PC-3 (cell line): ENCODE measurements at regions not wholly inside any gene's neighbourhood (a gene's known extent, or its start where the extent isn't known, plus 50 kb on each side); places are given as distances from the start of the nearest gene placed in this dataset.

ENCODE experiments used
- ATAC-seq: fragments of 200-7000 bp; cut with Tn5 transposase; 2 replicates; pipeline ENCODE4 v1.9.1; 2020; ENCODE audit warnings: mild to moderate bottlenecking, moderate library complexity
- BruUV-seq: library from RNA; stranded (reverse); fragments of 400-500 nt; replicated peaks from 2 replicates; lab custom pipeline; 2021; lab: Mats Ljungman, UMichigan
- CTCF ChIA-PET: fragments of 300-600 bp; sonication (Branson Sonifier 250); formaldehyde crosslinking; loops from one replicate; lab custom pipeline; 2022; ENCODE audit warnings: antibody characterized with exemption; lab: Charles Lee
- POLR2A ChIA-PET: fragments of 300-600 bp; sonication (Branson Sonifier 250); formaldehyde crosslinking; loops from one replicate; lab custom pipeline; 2022; ENCODE audit warnings: antibody characterized with exemption; ENCODE audit not compliant: unreplicated experiment; lab: Charles Lee
- DNase-seq: peaks from one replicate; pipeline ENCODE4 v3.0.0-alpha.2; 2015
- H2AFZ ChIP-seq: fragments of 300-600 bp; sonication (generic); 2 replicates; pipeline ENCODE4 v1.6.0; 2016; ENCODE audit warnings: antibody characterized with exemption, low read length
- H3F3A ChIP-seq: fragments of 300-600 bp; sonication (generic); one replicate; pipeline ENCODE4 v1.6.0; 2017; ENCODE audit warnings: antibody characterized with exemption, low read length, control low read depth, mild to moderate bottlenecking; ENCODE audit not compliant: unreplicated experiment
- H3K27ac ChIP-seq: fragments of 300-600 bp; sonication (generic); 2 replicates; pipeline ENCODE4 v1.5.1; 2016; ENCODE audit warnings: mild to moderate bottlenecking, low read length
- H3K27me3 ChIP-seq: fragments of 300-600 bp; sonication (generic); 2 replicates; pipeline ENCODE4 v1.6.1; 2016; ENCODE audit warnings: low read length, mixed read lengths
- H3K36me3 ChIP-seq: fragments of 300-600 bp; sonication (generic); 2 replicates; pipeline ENCODE4 v1.6.1; 2016; ENCODE audit warnings: low read depth, mixed run types, low read length, mixed read lengths
- H3K4me1 ChIP-seq: fragments of 300-600 bp; sonication (generic); 2 replicates; pipeline ENCODE4 v1.5.1; 2016; ENCODE audit warnings: low read length; ENCODE audit not compliant: insufficient read depth
- H3K4me2 ChIP-seq: fragments of 300-600 bp; sonication (generic); 2 replicates; pipeline ENCODE4 v1.6.0; 2016; ENCODE audit warnings: low read length
- H3K4me3 ChIP-seq: fragments of 300-600 bp; sonication (generic); 2 replicates; pipeline ENCODE4 v1.5.1; 2016; ENCODE audit warnings: mild to moderate bottlenecking, low read length, mixed read lengths
- H3K79me2 ChIP-seq: fragments of 300-600 bp; sonication (generic); 2 replicates; pipeline ENCODE4 v1.6.1; 2017; ENCODE audit warnings: low read length, mixed read lengths
- H3K9ac ChIP-seq: fragments of 300-600 bp; sonication (generic); 2 replicates; pipeline ENCODE4 v1.6.0; 2016; ENCODE audit warnings: mild to moderate bottlenecking, low read length
- H3K9me2 ChIP-seq: fragments of 300-600 bp; sonication (generic); replicated peaks from 2 replicates; pipeline ENCODE4 v1.6.1; 2016; ENCODE audit warnings: mixed run types, low read length, mixed read lengths
- H3K9me3 ChIP-seq: fragments of 300-600 bp; sonication (generic); 2 replicates; pipeline ENCODE4 v1.6.1; 2016; ENCODE audit warnings: low read length, mixed read lengths
- H4K20me1 ChIP-seq: fragments of 300-600 bp; sonication (generic); 2 replicates; pipeline ENCODE4 v1.6.1; 2016; ENCODE audit warnings: low read length, mixed read lengths
- CTCF ChIP-seq: fragments of 300-600 bp; sonication (generic); conservative IDR thresholded peaks from 2 replicates; pipeline ENCODE4 v1.5.1; 2017; ENCODE audit warnings: antibody characterized with exemption, low read depth, mild to moderate bottlenecking, low read length
- EZH2 ChIP-seq: fragments of 300-600 bp; sonication (generic); IDR thresholded peaks from one replicate; pipeline ENCODE4 v1.6.1; 2017; ENCODE audit warnings: antibody characterized with exemption, mild to moderate bottlenecking, low read length; ENCODE audit not compliant: unreplicated experiment
- EZH2phosphoT487 ChIP-seq: fragments of 300-600 bp; sonication (generic); IDR thresholded peaks from 2 replicates; pipeline ENCODE4 v1.6.1; 2018; ENCODE audit warnings: mild to moderate bottlenecking, antibody characterized with exemption, low read length, borderline replicate concordance
- intact Hi-C: fragments of 100-400 bp; cut with micrococcal nuclease; formaldehyde crosslinking; loops from 2 replicates; pipeline ENCODE4 v1.9.0; 2023

- no peaks in the 10 kb centered on the region for H3K27me3 ChIP-seq
- no peaks in the 10 kb centered on the region for H4K20me1 ChIP-seq
- H3K9me2 ChIP-seq: no peaks in the 10 kb centered on the region
- no peaks in the 10 kb centered on the region for H3F3A ChIP-seq
- no peaks in the 10 kb centered on the region for H3K9me3 ChIP-seq
- TF ChIP-seq CTCF (no peak), EZH2phosphoT487 (no peak), EZH2 (no peak)
- ChIA-PET CTCF (no interaction called here), POLR2A (no interaction called here)
- DNase-seq (no peak), ATAC-seq (no peak)
- intact Hi-C loops: no loop called here
- H3K27ac ChIP-seq: no peak overlapping the region
- no TSS peak for BruUV-seq
- no peaks in the 10 kb centered on the region for H3K36me3 ChIP-seq
- H3K4me2 ChIP-seq: no peak overlapping the region
- no peak overlapping the region for H3K9ac ChIP-seq
- no peaks in the 10 kb centered on the region for H3K4me1 ChIP-seq
- H3K79me2 ChIP-seq: no peaks in the 10 kb centered on the region
- no peak overlapping the region for H3K4me3 ChIP-seq
- H2AFZ ChIP-seq: no peak overlapping the region
Measured at GRCh38 chr19:31804668-31805067, 455.4 kb upstream of the TSHZ3 start.

- CTCF ChIA-PET: no interaction called here
- Histone ChIP-seq H4K20me1 (no peaks in the 10 kb centered on the region), H3K9me2 (no peaks in the 10 kb centered on the region), H3K4me2 (no peak overlapping the region), H3K27ac (no peak overlapping the region), H3K9me3 (no peaks in the 10 kb centered on the region), H2AFZ (no peak overlapping the region), H3K4me1 (no peaks in the 10 kb centered on the region), H3K9ac (no peak overlapping the region), H3K36me3 (no peaks in the 10 kb centered on the region), H3F3A (no peaks in the 10 kb centered on the region), H3K79me2 (no peaks in the 10 kb centered on the region), H3K27me3 (no peaks in the 10 kb centered on the region), H3K4me3 (no peak overlapping the region)
- intact Hi-C loops: no loop called here
- no peak for ATAC-seq
- POLR2A ChIA-PET: no interaction called here
- DNase-seq: no peak
- TF ChIP-seq EZH2 (no peak), EZH2phosphoT487 (no peak), CTCF (no peak)
- no TSS peak for BruUV-seq
Measured at GRCh38 chr19:31810536-31811109, 461.4 kb upstream of the TSHZ3 start.

GRCh38 chr19:31817971-31818797, 468.9 kb upstream of the TSHZ3 start:
- no peak overlapping the region for H3K9ac ChIP-seq
- POLR2A ChIA-PET: no interaction called here
- H3K27ac ChIP-seq: no peak overlapping the region
- H3K27me3 ChIP-seq: no peaks in the 10 kb centered on the region
- no TSS peak for BruUV-seq
- H3K79me2 ChIP-seq: no peaks in the 10 kb centered on the region
- ATAC-seq (no peak), DNase-seq (no peak)
- no peak overlapping the region for H3K4me3 ChIP-seq
- H3F3A ChIP-seq: no peaks in the 10 kb centered on the region
- H2AFZ ChIP-seq: no peak overlapping the region
- intact Hi-C loops: no loop called here
- H4K20me1 ChIP-seq: no peaks in the 10 kb centered on the region
- no peaks in the 10 kb centered on the region for H3K4me1 ChIP-seq
- no peaks in the 10 kb centered on the region for H3K36me3 ChIP-seq
- CTCF ChIA-PET: no interaction called here
- H3K4me2 ChIP-seq: no peak overlapping the region
- no peak for TF ChIP-seq EZH2phosphoT487
- TF ChIP-seq CTCF: no peak
- TF ChIP-seq EZH2: no peak
- H3K9me2 ChIP-seq: no peaks in the 10 kb centered on the region
- H3K9me3 ChIP-seq: no peaks in the 10 kb centered on the region
